ENCODE measurements at regions not wholly inside any gene's neighbourhood (a gene's known extent, or its start where the extent isn't known, plus 50 kb on each side); places are given as distances from the start of the nearest gene placed in this dataset.

DNA sequence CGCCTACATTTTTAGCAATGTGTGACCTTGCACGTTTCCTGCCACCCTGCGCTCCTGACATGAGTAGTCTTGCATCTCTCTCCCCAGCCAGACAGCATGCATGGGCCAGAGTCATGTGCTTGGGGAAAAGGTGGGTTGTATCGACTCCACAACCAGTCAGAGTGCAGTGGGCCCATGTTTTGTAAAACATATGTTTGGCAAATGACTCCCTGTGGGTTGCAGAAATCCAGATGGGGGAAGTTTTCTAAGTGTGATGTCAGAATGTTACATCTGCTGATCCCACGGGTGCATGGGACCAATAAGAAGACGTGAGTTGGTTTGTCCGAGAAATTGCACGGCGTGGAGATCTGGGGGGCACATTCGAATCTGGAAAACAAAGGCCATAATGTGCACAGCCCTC lies 147.1 kb downstream of the FOXL1 start:
- ATAC-seq (no peak), DNase-seq (ENCODE audit: low read depth in 1 of 2, low spot score in 1 of 2) (no peak), FAIRE-seq (no peak)
- Histone ChIP-seq H3K4me3 (no peak overlapping the region), H3K9me3 (no peaks in the 10 kb centered on the region), H3K27ac (no peak overlapping the region), H3K4me1 (no peaks in the 10 kb centered on the region), H3K4me2 (no peak overlapping the region)
- 66% methylated on average over 10 of the region's 10 CpGs for WGBS (ENCODE audit: missing lambda C conversion rate)
- ChIA-PET POLR2A (no interaction called here), CTCF (no interaction called here)
- TF ChIP-seq NFE2L2 (conservative IDR thresholded peaks at IDR 0.05; ENCODE audit: low read length) (no peak), CBX8 (IDR thresholded peaks at IDR 0.05) (no peak), SMC3 (IDR thresholded peaks at IDR 0.05) (no peak), CBX2 (IDR thresholded peaks at IDR 0.05; ENCODE audit: borderline replicate concordance, low read depth) (no peak), ELK1 (IDR thresholded peaks at IDR 0.05; ENCODE audit: low read depth, low read length) (no peak)
- TF ChIP-seq, protein P1, sequence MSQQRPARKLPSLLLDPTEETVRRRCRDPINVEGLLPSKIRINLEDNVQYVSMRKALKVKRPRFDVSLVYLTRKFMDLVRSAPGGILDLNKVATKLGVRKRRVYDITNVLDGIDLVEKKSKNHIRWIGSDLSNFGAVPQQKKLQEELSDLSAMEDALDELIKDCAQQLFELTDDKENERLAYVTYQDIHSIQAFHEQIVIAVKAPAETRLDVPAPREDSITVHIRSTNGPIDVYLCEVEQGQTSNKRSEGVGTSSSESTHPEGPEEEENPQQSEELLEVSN (IDR thresholded peaks at IDR 0.05; ENCODE audit: borderline replicate concordance, low read depth), result no peak
- TF ChIP-seq, protein P2, sequence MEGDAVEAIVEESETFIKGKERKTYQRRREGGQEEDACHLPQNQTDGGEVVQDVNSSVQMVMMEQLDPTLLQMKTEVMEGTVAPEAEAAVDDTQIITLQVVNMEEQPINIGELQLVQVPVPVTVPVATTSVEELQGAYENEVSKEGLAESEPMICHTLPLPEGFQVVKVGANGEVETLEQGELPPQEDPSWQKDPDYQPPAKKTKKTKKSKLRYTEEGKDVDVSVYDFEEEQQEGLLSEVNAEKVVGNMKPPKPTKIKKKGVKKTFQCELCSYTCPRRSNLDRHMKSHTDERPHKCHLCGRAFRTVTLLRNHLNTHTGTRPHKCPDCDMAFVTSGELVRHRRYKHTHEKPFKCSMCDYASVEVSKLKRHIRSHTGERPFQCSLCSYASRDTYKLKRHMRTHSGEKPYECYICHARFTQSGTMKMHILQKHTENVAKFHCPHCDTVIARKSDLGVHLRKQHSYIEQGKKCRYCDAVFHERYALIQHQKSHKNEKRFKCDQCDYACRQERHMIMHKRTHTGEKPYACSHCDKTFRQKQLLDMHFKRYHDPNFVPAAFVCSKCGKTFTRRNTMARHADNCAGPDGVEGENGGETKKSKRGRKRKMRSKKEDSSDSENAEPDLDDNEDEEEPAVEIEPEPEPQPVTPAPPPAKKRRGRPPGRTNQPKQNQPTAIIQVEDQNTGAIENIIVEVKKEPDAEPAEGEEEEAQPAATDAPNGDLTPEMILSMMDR (IDR thresholded peaks at IDR 0.05), result no peak

GRCh38 chr16:86726340-86726739 lies 148.0 kb downstream of the FOXL1 start:
- no peak for ATAC-seq
- CTCF ChIA-PET, result interaction anchor here (0.7 to 1.7 kb wide), 2 partner anchors 206 to 337 kb away, joined by 3 to 6 read pairs; no protein-coding TSS in a partner anchor
- Histone ChIP-seq H3K27ac (no peak overlapping the region), H3K4me1 (no peaks in the 10 kb centered on the region), H3K4me3 (no peak overlapping the region), H3K4me2 (no peak overlapping the region), H3K9me3 (no peaks in the 10 kb centered on the region)
- no peak for DNase-seq (ENCODE audit: low read depth in 1 of 2, low spot score in 1 of 2)
- 65% methylated on average over 5 of the region's 5 CpGs for WGBS (ENCODE audit: missing lambda C conversion rate)
- TF ChIP-seq MYC (IDR thresholded peaks at IDR 0.05; ENCODE audit: borderline replicate concordance, low read length), result no peak
- no peak for FAIRE-seq
- POLR2A ChIA-PET, result no interaction called here

DNA sequence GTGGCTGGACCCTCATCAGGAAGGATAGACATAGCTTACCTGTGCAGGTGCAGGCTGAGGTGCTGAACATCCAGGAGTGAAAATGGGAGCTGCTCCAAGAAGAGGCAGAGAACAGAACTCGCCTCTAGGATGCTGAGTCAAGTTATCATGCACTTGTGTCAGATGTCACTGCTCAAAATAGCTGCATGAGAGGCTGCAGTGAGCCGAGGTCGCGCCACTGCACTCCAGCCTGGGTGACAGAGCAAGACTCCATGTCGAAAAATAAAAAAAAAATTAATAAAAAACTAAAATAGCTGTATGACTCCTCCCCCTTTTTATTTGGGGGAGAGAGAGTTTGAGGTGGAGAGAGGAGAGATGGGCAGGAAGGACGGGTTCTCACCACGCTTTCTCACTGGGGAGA lies 148.8 kb downstream of the FOXL1 start:
- FAIRE-seq, result no peak

More for the DNA sequence above, 148.8 kb downstream of the FOXL1 start:
- DNase-seq (ENCODE audit: low read depth in 1 of 2, low spot score in 1 of 2) (no peak), ATAC-seq (no peak)
- Histone ChIP-seq H3K4me3 (no peak overlapping the region), H3K27ac (no peak overlapping the region), H3K4me2 (no peak overlapping the region), H3K4me1 (no peaks in the 10 kb centered on the region), H3K9me3 (no peaks in the 10 kb centered on the region)
- ChIA-PET CTCF (interaction anchor here (1.7 kb wide), 1 partner anchor 336 kb away, joined by 6 read pairs; no protein-coding TSS in a partner anchor), POLR2A (no interaction called here)
- WGBS (ENCODE audit: missing lambda C conversion rate), result 69% methylated on average over 7 of the region's 7 CpGs
- no peak for TF ChIP-seq BHLHE40 (IDR thresholded peaks at IDR 0.05; ENCODE audit: low read depth, low read length)
- no peak for TF ChIP-seq CBX2 (IDR thresholded peaks at IDR 0.05; ENCODE audit: borderline replicate concordance, low read depth)
- TF ChIP-seq, protein P3, sequence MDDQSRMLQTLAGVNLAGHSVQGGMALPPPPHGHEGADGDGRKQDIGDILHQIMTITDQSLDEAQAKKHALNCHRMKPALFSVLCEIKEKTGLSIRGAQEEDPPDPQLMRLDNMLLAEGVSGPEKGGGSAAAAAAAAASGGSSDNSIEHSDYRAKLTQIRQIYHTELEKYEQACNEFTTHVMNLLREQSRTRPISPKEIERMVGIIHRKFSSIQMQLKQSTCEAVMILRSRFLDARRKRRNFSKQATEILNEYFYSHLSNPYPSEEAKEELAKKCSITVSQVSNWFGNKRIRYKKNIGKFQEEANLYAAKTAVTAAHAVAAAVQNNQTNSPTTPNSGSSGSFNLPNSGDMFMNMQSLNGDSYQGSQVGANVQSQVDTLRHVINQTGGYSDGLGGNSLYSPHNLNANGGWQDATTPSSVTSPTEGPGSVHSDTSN (IDR thresholded peaks at IDR 0.05), result no peak
- TF ChIP-seq ATOH8 (CRISPR knock-in tag; IDR thresholded peaks at IDR 0.05; ENCODE audit: low read depth), result no peak
- TF ChIP-seq, protein P4, sequence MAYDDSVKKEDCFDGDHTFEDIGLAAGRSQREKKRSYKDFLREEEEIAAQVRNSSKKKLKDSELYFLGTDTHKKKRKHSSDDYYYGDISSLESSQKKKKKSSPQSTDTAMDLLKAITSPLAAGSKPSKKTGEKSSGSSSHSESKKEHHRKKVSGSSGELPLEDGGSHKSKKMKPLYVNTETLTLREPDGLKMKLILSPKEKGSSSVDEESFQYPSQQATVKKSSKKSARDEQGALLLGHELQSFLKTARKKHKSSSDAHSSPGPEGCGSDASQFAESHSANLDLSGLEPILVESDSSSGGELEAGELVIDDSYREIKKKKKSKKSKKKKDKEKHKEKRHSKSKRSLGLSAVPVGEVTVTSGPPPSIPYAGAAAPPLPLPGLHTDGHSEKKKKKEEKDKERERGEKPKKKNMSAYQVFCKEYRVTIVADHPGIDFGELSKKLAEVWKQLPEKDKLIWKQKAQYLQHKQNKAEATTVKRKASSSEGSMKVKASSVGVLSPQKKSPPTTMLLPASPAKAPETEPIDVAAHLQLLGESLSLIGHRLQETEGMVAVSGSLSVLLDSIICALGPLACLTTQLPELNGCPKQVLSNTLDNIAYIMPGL (CRISPR knock-in tag; IDR thresholded peaks at IDR 0.05; ENCODE audit: borderline replicate concordance), result no peak
- no peak for TF ChIP-seq JUN (IDR thresholded peaks at IDR 0.05)
- TF ChIP-seq USF2 (IDR thresholded peaks at IDR 0.05), result no peak
- TF ChIP-seq MAZ (IDR thresholded peaks at IDR 0.05; ENCODE audit: borderline replicate concordance, low read depth, low read length), result no peak
- no peak for TF ChIP-seq RCOR1 (IDR thresholded peaks at IDR 0.05; ENCODE audit: low read depth, low read length)
- no peak for TF ChIP-seq PHF8 (IDR thresholded peaks at IDR 0.05; ENCODE audit: borderline replicate concordance, low read depth)
- no peak for TF ChIP-seq CBX8 (IDR thresholded peaks at IDR 0.05)
- TF ChIP-seq RARB (CRISPR knock-in tag; IDR thresholded peaks at IDR 0.05), result no peak
- TF ChIP-seq ESRRA (IDR thresholded peaks at IDR 0.05; ENCODE audit: borderline replicate concordance, low read length), result no peak

Data from A549 (cell line).